CD4-positive, alpha-beta T cell treated with Interleukin-10 for 1 hour (primary cell): ENCODE measurements at regions not wholly inside any gene's neighbourhood (a gene's known extent, or its start where the extent isn't known, plus 50 kb on each side); places are given as distances from the start of the nearest gene placed in this dataset.

Experiments
- DNase-seq: peaks from one replicate; pipeline ENCODE4 v3.0.0-alpha.2; 2020

DNA sequence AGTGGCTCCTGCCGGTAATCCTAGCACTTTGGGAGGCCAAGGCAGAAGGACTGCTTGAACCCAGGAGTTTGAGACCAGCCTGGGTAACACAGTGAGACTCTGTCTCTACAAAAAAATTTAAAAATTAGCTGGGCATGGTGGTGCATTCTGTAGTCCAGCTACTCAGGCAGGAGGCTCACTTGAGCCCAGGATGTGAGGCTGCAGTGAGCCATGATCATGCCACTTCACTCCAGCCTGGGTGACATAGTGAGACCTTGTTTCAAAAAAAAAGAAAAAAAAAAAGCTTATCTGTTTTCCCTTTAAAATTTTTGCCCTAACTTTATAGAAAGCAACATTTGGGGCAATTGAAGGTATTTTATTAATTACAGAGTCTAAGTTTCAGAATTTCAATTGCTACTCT is 486.0 kb downstream of the BCAT1 start:
- DNase-seq = no peak

DNA sequence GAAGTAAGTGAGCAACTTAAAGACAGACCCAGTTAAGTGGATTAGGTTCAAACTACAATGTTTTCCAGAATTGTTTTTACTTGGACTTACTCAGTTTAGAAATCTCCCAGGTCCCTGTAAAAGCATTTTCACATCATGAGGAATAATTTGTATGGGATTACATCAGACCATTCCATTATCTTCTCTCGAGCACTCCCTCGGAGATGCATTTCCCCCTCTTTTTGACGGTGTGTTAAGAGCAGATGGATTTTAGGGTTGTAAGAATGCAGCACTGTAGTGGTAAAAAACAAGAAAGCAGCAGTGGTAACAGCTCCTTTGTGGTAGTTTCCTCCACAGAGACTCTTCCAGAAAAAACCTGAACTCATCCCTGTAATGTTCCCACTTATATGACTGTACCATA is 488.4 kb downstream of the BCAT1 start:
- DNase-seq = no peak

DNA sequence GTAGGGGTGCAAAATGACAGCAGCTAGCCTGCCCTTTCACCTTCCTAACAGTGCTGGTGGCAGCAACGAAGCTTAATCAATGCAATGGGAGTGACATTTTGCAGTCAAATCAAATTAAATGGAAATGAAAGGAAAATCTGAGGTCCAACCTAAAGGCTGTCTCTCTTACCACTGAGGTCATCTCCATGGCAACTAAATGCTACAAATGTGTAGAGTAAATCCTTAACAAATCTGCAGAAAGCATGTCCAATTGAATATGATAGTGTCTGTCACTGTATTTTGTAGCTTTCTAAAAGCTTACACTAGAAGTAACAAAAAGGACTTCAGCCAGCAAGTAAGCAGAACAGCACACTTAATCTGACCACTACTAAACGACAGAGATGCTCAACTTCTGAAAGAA is 488.8 kb downstream of the BCAT1 start:
- no peak for DNase-seq

DNA sequence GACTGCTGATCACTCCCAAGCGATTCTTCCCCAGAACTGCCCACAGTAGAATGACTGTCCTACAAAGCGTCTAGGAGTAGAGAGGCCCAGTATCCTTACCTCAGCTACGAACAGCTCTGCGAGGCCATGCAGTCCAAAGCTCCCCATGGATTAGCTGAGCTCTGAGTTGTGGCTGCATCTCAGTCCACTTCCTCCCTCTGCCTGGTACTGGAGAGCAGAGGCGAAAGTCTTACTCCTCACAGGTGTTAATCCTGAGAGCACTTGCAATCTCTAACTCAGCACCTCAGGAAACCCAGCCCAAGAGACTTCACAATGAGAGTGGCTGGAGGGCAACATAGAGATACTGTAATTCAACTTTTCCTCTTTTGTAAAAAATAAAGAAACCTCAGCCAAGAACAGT is 493.1 kb downstream of the BCAT1 start:
- no peak for DNase-seq

DNA sequence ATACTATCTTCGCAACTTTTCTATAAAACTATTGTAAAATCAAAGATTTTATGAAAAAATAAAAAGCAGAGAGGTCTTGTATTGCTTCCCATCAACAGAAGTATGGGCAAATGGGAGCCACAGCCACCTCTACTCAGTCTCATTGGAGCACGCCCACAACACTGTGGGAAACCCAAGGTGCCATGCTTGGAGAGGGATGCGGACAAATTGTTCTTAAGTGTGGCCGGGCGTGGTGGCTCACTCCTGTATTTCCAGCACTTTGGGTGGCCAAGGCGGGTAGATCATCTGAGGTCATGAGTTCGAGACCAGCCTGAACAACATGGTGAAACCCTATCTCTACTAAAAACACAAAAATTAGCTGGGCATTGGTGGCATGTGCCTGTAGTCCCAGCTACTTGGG is 498.2 kb upstream of the SOX5 start:
- DNase-seq = no peak

DNA sequence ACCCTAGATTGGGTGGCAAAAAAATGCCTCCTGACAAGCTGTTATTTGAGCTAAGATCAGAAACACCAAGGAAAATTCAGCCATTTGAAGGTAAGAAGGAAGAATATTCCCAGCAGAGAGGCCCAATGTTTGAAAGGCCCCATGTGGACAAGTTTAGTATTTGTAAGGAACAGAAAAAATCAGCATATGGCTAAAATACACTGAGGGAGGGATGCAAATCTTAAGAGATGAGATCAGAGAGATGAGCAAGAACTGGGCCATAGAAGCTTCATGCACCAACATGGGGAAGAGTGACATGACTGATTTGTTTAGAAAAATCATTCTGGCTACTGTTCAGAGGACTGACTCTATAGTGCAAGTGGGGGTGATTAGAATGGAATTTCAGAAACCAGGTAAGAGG is 496.8 kb upstream of the SOX5 start:
- DNase-seq = no peak

DNA sequence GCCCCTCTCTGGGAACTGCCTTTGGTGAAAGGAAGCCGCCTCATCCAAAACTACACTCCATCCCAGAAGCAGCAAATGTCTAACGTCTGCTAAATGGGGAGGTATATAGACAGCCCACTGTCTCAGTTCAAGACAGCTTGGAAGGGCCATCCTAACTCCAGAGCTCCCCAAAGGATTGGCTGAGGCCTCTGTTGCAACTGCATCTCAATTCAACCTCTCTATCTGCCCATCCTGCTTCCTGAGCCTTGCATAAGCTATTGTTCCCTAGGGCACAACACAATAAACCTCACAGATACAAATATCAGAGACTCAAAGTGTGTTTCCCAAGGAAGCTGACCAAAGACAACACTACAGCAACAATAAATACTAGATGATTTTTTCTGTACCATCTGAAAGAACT is 495.2 kb upstream of the SOX5 start:
- DNase-seq = no peak

DNA sequence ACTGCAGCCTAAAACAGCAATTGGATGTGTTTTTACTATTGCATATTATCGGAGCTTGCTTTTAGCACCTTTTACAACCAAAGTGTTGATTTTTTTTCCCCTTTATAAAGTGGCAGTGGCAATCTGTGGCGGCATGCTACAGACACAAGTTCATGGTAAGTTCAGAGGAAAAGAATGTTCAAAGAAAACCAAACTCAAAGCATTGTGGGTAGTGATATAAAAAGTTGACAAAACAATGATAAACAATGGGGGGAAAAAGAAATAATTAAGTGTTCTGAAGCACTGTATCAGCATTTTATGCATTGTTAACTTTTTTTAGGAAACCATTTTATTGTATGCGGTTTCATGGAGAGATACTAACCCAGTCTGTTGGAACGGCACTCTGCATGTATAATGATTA is 492.0 kb upstream of the SOX5 start:
- no peak for DNase-seq

DNA sequence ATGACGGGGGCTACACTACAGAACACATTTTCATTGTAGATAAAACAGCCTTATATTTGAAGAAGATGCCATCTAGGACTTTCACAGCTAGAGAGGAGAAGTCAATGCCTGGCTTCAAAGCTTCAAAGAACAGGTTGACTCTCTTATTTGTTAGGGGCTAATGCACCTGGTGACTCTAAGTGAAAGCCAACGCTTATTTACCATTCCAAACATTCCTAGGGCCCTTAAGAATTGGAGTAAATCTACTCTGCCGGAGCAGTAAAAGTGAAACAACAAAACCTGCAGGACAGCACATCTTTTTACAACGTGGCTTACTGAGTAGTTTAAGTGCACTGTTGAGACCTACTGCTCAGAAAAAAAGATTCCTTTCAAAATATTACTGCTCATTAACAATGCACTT is 487.2 kb upstream of the SOX5 start:
- DNase-seq = no peak

DNA sequence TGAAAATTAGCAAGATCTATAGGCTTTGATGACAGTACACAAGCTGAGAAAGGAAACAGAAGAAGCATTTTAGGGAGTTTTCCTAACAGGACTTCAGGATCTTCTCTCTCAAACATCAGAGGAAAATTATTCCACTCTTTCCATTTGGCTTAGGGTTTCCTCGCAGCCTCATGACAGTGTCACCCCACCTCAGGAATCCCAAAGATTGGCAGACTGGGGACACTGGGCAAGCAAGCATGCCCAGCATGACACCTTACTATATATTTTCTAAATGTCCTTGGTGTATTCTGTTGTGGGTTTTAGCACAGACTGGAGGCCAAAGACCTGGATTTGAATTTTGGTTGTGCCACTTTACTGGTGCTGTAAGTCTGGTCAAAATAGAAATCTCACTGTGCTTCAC is 482.4 kb upstream of the SOX5 start:
- no peak for DNase-seq

DNA sequence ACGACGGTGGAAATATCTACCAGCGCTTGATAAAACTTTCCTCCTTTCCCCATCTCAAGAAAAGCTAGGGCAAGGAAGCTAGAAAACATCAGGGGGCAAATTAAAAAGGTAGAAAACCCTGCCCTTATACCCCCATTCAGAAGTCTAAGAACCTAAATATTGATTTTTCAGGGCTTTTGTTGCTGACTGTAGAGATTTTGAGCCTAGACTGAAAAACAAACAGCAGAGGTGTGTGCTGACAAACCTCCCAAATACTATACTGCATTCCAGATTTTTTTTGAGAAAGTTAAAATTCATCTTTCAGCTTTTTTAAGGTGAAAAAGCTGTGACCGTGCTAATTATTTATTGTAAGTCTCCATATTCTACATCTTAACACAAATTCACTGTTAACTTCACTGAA is 478.3 kb upstream of the SOX5 start:
- no peak for DNase-seq

DNA sequence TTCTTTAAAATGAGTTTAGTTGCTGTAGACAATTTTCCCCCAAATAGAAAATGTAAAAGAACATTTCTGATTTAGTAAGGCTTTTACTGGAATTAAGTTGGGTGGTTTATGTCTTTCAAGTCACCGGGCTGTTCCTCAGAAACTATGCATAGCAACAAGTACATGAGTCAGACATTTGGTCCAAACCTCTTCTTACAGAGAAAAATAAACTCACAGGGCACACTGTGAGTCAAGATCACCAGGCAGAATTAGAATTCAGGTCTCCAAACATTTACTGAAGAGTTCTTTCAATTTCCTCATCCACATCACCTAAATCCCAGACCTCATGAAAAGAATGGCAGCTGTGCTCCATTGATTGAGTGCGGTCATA is 476.1 kb upstream of the SOX5 start:
- no peak for DNase-seq

DNA sequence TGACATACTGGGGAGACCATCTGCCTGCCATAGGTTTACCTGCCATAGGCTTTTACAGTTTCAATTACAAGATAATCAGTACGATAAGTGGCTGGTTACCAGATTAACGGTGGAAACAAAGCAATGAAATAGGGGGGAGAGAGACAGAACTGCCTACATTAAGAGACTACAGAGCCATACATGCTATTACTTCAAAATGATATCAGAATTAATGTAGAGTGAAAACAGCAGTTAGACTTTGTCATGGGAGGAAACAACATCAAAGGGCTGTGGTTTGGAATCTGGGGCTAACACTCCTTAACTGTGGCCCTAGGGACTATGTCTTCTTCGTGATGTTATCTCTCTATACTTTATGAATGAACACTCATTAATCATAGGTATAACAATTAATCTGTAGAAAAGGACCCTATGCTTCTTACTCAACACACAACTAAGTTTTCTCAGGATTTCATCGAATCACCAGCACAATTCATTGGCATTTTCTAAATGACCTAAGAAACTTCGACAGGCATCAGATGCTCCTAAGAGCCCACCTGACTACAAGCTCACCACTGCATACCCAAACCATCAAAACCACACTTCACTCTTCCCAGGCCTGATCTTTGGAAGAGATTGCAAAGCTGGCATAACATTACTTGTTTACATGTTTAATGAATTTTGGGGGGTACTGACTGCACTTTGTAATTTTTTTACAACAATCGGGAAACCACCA is 475.6 kb upstream of the SOX5 start:
- no peak for DNase-seq

DNA sequence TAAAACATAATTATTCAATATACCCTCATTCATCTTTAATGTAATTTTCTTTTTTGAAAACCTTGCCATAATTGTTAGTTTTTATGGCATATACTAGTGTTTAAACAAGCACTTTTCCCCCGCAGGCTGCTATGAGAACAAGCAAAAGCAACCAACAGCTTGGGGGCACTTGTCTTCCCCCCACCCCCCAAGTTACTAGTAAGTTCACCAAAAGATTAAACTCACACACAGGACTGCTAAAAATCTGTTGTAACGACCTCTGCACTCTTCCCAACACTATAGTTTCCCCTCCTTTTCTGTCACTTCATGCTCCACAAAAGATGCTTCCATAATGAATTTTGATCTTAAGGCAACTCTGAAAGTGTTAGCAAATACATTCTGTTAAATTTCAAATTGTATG is 474.9 kb upstream of the SOX5 start:
- no peak for DNase-seq

DNA sequence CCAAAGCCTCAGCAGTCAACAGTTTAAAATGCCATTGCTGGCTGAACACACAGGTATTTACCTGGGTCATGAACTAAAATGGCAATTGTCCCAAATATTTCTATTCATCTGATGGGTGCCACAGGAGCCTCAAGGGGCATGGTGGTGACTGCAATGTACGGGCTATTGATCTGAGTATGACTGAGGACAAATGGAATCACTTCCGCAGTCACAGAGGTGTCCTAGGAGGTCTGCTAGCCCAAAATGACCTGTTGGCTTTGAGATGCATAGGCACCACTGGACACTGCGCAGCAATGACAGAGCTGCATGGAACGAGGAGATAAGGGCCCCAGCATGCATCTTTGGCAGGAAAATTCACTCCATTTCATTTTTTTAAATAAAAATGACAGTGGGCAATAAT is 474.1 kb upstream of the SOX5 start:
- DNase-seq = no peak

DNA sequence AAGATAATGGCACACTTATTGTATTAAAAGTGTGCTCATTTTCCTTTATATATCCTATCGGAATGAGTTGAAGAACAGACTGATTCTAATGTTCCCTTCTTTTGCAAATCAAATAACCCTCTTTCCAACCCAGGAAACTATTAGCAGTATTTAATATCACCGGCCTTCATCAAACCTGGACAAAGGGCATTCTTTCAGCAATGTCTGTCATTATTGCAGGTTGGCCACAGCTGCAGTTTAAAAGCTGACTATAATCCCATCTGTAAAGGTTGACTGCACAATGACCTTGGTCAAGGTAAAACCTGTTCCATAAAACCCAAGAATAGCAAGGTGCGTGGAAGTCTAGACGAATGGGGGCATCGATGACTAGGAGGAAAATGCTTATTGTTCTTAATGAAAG is 472.3 kb upstream of the SOX5 start:
- DNase-seq = no peak

DNA sequence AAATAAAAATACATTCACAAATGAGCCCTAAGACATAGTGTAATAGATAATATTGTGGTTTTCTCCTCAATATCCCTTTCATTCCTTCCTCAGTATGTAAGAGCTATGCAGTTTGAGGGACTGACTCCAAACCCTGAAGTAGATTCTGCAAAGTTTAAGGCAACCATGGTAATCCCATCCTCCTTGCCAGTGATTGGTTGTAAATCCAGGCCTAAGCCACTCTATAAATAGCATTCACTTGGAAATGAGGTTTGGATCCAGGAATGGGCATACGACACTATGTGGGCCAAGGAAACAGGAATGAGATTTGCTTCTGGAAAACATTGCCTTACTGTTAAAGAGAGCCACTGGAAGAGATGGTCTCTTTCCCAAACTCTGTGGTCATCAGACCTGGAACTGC is 468.7 kb upstream of the SOX5 start:
- DNase-seq = no peak

DNA sequence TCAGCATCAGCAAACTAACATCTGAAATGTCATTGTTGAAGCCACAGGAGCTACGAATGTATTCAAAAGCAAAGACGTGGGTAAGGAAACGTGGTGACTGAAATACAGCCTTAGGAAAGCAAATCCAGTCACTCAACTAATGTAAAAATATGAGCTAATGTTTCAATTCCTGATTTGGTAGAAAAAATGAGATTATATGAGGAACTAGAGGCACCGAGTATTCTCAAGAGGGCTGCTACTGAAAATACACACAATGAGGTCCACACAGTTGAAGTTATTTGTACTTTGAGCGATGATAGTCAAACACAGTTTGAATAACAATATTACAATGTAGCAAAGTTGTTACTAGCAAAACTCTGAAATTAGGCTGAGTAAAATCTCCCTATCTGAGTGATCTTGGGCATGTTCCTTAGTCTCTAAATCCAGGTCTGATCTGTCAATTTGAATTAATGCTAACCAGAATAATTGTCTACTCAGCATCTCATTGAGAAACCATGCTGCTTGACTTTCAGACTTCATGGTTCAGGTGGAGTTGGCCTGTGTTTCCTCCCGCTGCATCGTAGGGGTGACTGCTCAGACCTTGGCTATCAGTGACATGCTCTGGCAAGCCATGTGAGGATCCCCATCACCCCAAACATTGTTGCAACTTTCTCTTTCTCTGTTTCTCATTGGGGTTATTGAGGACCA is 467.1 kb upstream of the SOX5 start:
- no peak for DNase-seq

DNA sequence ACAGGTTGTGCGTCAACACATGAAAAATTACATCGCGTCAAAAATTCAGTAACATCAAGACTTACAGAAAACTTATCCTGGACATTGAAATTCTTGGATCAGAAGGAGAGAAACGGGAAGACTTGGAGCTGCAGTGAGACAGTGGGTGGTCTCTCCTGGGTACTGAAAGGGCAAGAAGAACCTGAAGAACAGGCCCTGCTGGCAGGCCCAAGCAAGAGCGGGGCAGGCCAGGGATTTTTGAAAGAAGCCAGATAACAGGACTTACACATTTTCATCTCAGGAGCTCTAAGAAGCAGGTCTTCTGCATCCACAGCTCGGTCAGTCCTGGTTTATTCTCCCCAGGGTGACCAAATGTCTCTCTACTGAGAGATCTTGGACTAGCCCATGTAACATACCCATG is 466.5 kb upstream of the SOX5 start:
- no peak for DNase-seq

DNA sequence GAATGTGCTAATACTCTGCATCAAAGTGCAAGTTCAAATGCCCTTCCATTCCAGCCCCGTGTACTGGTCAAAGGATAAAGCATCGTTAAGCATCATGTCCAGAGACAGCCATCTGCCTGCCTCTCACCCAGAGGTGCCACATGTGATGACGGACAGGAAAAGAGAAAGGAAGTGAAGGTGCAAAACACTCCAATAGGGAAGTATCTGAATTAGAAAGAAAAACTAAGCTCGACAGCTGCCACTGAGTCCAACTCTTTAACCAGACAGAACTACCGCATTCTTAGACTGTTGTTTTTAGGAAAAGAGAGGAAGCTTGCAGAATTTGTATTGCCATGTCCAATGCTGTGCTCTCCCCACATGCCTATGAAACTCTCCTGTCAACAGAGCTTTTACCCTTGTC is 465.0 kb upstream of the SOX5 start:
- no peak for DNase-seq

DNA sequence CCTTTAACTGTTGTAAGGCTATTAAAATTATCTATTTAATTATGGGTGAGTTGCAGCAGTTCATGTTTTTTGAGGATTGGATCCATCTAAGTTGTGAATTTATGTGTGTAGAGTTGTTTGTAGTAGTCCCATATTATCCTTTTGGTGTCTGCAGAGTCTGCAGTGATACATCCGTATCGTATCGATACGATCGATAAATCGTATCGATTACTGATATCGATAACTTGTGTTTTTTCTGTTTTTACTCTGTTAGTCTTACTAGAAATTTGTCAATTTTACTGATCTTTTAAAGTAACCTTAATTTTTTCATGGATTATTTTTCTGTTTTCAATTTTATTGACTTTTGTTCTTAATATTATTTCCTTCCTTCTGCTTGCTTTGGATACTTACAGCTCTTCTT is 462.5 kb upstream of the SOX5 start:
- DNase-seq = no peak

DNA sequence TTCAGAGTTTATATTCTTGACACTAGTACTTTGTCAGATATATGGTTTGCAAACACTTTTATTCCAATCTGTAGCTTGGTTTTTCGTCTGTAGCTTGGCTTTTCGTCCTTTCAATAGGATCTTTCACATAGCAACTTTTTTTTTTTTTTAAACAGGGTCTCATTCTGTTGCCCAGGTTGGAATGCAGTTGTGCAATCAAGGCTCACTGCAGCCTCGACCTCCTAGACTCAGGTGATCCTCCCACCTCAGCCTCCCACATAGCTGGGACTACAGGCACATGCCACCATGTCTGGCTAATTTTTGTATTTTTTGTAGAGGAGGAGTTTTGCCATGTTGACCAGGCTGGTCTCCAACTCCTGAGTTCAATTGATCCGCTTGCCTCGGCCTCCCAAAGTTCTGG is 460.4 kb upstream of the SOX5 start:
- DNase-seq = no peak

DNA sequence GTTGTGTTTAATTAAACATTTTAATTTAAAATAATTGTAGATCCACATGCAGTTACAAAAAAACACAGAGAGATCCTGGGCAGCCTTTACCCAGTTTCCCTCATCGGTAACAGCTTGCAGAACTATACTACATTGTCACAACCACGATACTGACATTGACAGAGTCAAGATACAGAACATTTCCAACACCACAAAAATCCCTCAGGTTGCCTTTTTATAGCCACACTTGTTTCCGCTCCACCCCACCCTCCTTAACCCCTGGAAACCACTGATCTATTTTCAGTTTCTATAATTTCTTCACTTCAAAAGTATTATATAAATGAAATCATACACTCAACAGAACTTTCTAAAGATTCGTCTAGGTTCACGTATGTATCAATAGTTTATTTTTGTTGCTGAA is 458.8 kb upstream of the SOX5 start:
- no peak for DNase-seq

DNA sequence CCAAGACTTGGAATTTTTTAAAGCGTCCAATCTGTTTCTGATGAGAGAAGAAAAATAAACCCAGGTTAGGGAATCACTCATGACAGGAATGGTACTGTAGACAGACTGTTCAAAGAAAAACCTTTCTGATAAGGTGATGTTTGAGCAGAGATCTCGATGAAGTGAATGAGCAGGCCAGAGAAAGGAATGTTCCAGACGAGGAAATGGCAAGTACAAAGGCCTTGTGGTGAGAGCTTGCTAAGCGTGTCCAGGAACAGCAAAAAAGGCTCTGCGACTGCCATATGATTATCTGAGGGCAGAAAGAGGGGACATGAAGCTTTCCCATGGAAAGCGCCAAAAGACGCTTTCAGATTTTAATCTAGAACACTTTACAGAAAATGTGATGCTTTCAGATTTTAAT is 458.4 kb upstream of the SOX5 start:
- no peak for DNase-seq

DNA sequence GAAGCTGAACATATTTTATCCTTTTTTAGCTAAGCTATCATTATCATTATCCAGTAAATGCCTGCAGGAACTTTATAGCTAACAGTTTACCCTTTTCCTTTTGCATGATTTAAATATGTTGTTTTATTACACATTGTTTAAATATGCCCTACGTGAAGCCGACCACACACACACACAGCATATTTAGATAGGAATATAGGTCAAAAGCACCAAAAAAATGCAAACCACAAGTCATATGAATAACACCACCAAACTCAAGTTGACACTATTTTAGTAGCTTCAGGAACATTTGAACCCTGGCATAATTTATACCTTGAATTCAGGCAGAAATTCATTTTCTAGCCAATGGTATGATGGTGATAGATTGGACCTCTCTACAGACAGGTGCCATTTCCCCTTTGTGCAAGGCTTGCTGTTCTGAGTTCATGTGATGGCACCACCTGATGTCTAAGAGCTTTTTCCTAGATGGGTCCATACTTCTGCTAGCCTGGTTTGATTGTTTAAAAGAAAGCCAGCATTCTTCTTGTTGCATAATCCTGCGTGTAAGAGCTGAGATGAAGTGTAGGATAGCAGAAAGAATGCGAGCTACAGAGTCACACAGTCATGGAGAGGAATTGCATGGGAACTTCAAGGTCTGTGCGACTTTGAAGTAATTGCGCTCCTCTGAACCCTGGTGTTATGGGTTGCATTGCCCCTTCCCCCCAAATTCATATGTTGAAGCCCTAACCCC is 454.8 kb upstream of the SOX5 start:
- no peak for DNase-seq
